SU-DHL-6 (cell line): ENCODE measurements at regions not wholly inside any gene's neighbourhood (a gene's known extent, or its start where the extent isn't known, plus 50 kb on each side); places are given as distances from the start of the nearest gene placed in this dataset.

Source experiments
- H2AFZ ChIP-seq: fragments of 200-600 bp; sonication (generic); 2 replicates; pipeline ENCODE4 v1.6.1; 2014; ENCODE audit warnings: low read depth, mild to moderate bottlenecking, moderate library complexity, mixed read lengths, antibody characterized with exemption, low read length; ENCODE audit not compliant: severe bottlenecking
- H3F3A ChIP-seq: fragments of 200-600 bp; shearing (Covaris generic); 2 replicates; pipeline ENCODE4 v1.6.0; 2016; ENCODE audit warnings: antibody characterized with exemption, mild to moderate bottlenecking; ENCODE audit not compliant: insufficient read depth
- H3K27ac ChIP-seq: fragments of 200-600 bp; sonication (generic); 2 replicates; pipeline ENCODE4 v1.5.1; 2016; ENCODE audit warnings: low read depth, mild to moderate bottlenecking, low read length, moderate library complexity, mixed read lengths
- H3K27me3 ChIP-seq: fragments of 200-600 bp; sonication (generic), shearing (Covaris generic); 2 replicates; pipeline ENCODE4 v1.6.0; 2014; ENCODE audit warnings: mild to moderate bottlenecking, low read length
- H3K36me3 ChIP-seq: fragments of 200-600 bp; sonication (generic); 2 replicates; pipeline ENCODE4 v1.6.1; 2014; ENCODE audit warnings: mild to moderate bottlenecking, low read length, mixed read lengths
- H3K4me2 ChIP-seq: fragments of 300-600, 200-600 bp; shearing (Covaris generic), sonication (generic); 2 replicates; pipeline ENCODE4 v1.6.0; 2014; ENCODE audit warnings: low read length, low read depth, mild to moderate bottlenecking; ENCODE audit not compliant: poor library complexity, severe bottlenecking
- H3K4me3 ChIP-seq: fragments of 200-600 bp; sonication (generic); 2 replicates; pipeline ENCODE4 v1.5.1; 2014; ENCODE audit warnings: antibody characterized with exemption, low read length, mild to moderate bottlenecking, mixed read lengths; ENCODE audit not compliant: insufficient read depth, poor library complexity, severe bottlenecking
- H3K79me2 ChIP-seq: fragments of 200-600 bp; sonication (generic); 2 replicates; pipeline ENCODE4 v1.6.1; 2014; ENCODE audit warnings: mild to moderate bottlenecking, low read length, moderate library complexity; ENCODE audit not compliant: insufficient read depth
- H3K9ac ChIP-seq: fragments of 200-600 bp; sonication (generic); 2 replicates; pipeline ENCODE4 v1.7.0; 2014; ENCODE audit warnings: mild to moderate bottlenecking, low read length
- H3K9me2 ChIP-seq: fragments of 200-600 bp; sonication (generic); replicated peaks from 2 replicates; pipeline ENCODE4 v1.6.1; 2014; ENCODE audit warnings: low read length; ENCODE audit not compliant: insufficient read depth
- H3K9me3 ChIP-seq: fragments of 200-600 bp; sonication (generic); 2 replicates; pipeline ENCODE4 v1.6.1; 2014; ENCODE audit warnings: low read length, mixed read lengths; ENCODE audit not compliant: insufficient read depth
- H4K20me1 ChIP-seq: fragments of 200-600 bp; sonication (generic); 2 replicates; pipeline ENCODE4 v1.6.1; 2014; ENCODE audit warnings: low read depth, mild to moderate bottlenecking, antibody characterized with exemption, low read length, moderate library complexity, mixed read lengths
- CTCF ChIP-seq: fragments of 200-600 bp; sonication (generic); IDR thresholded peaks from one replicate; pipeline ENCODE4 v1.5.1; 2017; ENCODE audit warnings: antibody characterized with exemption, mild to moderate bottlenecking, low read length, moderate library complexity; ENCODE audit not compliant: insufficient read depth, poor library complexity, severe bottlenecking
- EZH2phosphoT487 ChIP-seq: fragments of 200-600 bp; sonication (generic), shearing (Covaris generic); conservative IDR thresholded peaks from 2 replicates; pipeline ENCODE4 v1.6.1; 2018; ENCODE audit warnings: mild to moderate bottlenecking, antibody characterized with exemption, low read length, moderate library complexity, mixed read lengths

- H3K27me3 ChIP-seq = no peaks in the 10 kb centered on the region
- no peak overlapping the region for H2AFZ ChIP-seq
- TF ChIP-seq EZH2phosphoT487 (no peak), CTCF (no peak)
- no peaks in the 10 kb centered on the region for H4K20me1 ChIP-seq
- H3K36me3 ChIP-seq = no peaks in the 10 kb centered on the region
- H3K4me3 ChIP-seq = no peak overlapping the region
- no peaks in the 10 kb centered on the region for H3F3A ChIP-seq
- H3K27ac ChIP-seq = no peak overlapping the region
- H3K9me3 ChIP-seq = no peaks in the 10 kb centered on the region
- no peak overlapping the region for H3K9ac ChIP-seq
- no peaks in the 10 kb centered on the region for H3K79me2 ChIP-seq
- no peaks in the 10 kb centered on the region for H3K9me2 ChIP-seq
- no peak overlapping the region for H3K4me2 ChIP-seq
These were observed 99.8 kb downstream of the PSMG1 start for GRCh38 chr21:39083377-39084008.

- no peak overlapping the region for H2AFZ ChIP-seq
These were observed 100.4 kb downstream of the PSMG1 start for GRCh38 chr21:39082656-39083376.

GRCh38 chr21:39080366-39080765 is 102.9 kb downstream of the PSMG1 start:
- no peak for TF ChIP-seq CTCF
- TF ChIP-seq EZH2phosphoT487 = no peak
- Histone ChIP-seq H3K27me3 (no peaks in the 10 kb centered on the region), H3F3A (no peaks in the 10 kb centered on the region), H3K9me3 (no peaks in the 10 kb centered on the region), H3K9ac (no peak overlapping the region), H3K79me2 (no peaks in the 10 kb centered on the region), H4K20me1 (no peaks in the 10 kb centered on the region), H3K4me2 (no peak overlapping the region), H3K27ac (no peak overlapping the region), H3K9me2 (no peaks in the 10 kb centered on the region), H3K36me3 (no peaks in the 10 kb centered on the region), H2AFZ (no peak overlapping the region), H3K4me3 (no peak overlapping the region)

More at GRCh38 chr21:39082656-39083376, 100.4 kb downstream of the PSMG1 start:
- no peaks in the 10 kb centered on the region for H3K36me3 ChIP-seq
- H3F3A ChIP-seq = no peaks in the 10 kb centered on the region
- TF ChIP-seq CTCF = no peak
- no peak for TF ChIP-seq EZH2phosphoT487
- H3K79me2 ChIP-seq = no peaks in the 10 kb centered on the region
- no peaks in the 10 kb centered on the region for H3K9me3 ChIP-seq
- H4K20me1 ChIP-seq = no peaks in the 10 kb centered on the region
- no peak overlapping the region for H3K4me2 ChIP-seq
- H3K9me2 ChIP-seq = no peaks in the 10 kb centered on the region
- H3K27me3 ChIP-seq = no peaks in the 10 kb centered on the region
- H3K9ac ChIP-seq = no peak overlapping the region
- H3K27ac ChIP-seq = no peak overlapping the region
- H3K4me3 ChIP-seq = no peak overlapping the region
